HL-60 (cell line): ENCODE measurements at regions not wholly inside any gene's neighbourhood (a gene's known extent, or its start where the extent isn't known, plus 50 kb on each side); places are given as distances from the start of the nearest gene placed in this dataset.

Experiments
- DNase-seq, 2 experiments: peaks; one replicate each; pipeline ENCODE4 v3.0.0-alpha.2; 2010 to 2020; ENCODE audit warnings: low read depth in 1 of 2, low spot score in 1 of 2
- H3K27ac ChIP-seq: fragments of 250-450 bp; sonication (Bioruptor Pico); replicated peaks from 2 replicates; pipeline ENCODE4 v1.5.1; 2020; ENCODE audit warnings: mild to moderate bottlenecking, moderate library complexity
- H3K27me3 ChIP-seq: fragments of 250-450 bp; sonication (Bioruptor Pico); 2 replicates; pipeline ENCODE4 v1.5.1; 2021; ENCODE audit warnings: mild to moderate bottlenecking, moderate library complexity; ENCODE audit not compliant: insufficient read depth, poor library complexity, severe bottlenecking
- H3K4me3 ChIP-seq: replicated peaks from 2 replicates; pipeline ENCODE4 v1.5.1; 2011; ENCODE audit warnings: mild to moderate bottlenecking, control low read depth, low read length; ENCODE audit not compliant: insufficient read depth
- CTCF ChIP-seq: IDR thresholded peaks from one replicate; pipeline ENCODE4 v1.5.1; 2011; ENCODE audit warnings: low read length, control low read depth, inconsistent platforms; ENCODE audit not compliant: insufficient read depth
- GABPA ChIP-seq: IDR thresholded peaks from 2 replicates; pipeline ENCODE4 v1.6.1; 2012; ENCODE audit warnings: low read depth
- POLR2AphosphoS5 ChIP-seq: IDR thresholded peaks from 2 replicates; pipeline ENCODE4 v1.6.1; 2012; ENCODE audit warnings: low read depth
- SPI1 ChIP-seq: IDR thresholded peaks from 2 replicates; pipeline ENCODE4 v1.6.1; 2012; ENCODE audit warnings: low read depth, mild to moderate bottlenecking, borderline replicate concordance
- TF ChIP-seq, protein P1 (sequence below): IDR thresholded peaks from 2 replicates; pipeline ENCODE4 v1.6.1; 2012; ENCODE audit warnings: low read depth; ENCODE audit not compliant: insufficient replicate concordance

- no peak for TF ChIP-seq CTCF
- no peak for TF ChIP-seq POLR2AphosphoS5
- TF ChIP-seq, protein P1, sequence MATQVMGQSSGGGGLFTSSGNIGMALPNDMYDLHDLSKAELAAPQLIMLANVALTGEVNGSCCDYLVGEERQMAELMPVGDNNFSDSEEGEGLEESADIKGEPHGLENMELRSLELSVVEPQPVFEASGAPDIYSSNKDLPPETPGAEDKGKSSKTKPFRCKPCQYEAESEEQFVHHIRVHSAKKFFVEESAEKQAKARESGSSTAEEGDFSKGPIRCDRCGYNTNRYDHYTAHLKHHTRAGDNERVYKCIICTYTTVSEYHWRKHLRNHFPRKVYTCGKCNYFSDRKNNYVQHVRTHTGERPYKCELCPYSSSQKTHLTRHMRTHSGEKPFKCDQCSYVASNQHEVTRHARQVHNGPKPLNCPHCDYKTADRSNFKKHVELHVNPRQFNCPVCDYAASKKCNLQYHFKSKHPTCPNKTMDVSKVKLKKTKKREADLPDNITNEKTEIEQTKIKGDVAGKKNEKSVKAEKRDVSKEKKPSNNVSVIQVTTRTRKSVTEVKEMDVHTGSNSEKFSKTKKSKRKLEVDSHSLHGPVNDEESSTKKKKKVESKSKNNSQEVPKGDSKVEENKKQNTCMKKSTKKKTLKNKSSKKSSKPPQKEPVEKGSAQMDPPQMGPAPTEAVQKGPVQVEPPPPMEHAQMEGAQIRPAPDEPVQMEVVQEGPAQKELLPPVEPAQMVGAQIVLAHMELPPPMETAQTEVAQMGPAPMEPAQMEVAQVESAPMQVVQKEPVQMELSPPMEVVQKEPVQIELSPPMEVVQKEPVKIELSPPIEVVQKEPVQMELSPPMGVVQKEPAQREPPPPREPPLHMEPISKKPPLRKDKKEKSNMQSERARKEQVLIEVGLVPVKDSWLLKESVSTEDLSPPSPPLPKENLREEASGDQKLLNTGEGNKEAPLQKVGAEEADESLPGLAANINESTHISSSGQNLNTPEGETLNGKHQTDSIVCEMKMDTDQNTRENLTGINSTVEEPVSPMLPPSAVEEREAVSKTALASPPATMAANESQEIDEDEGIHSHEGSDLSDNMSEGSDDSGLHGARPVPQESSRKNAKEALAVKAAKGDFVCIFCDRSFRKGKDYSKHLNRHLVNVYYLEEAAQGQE, result no peak
- no peak for TF ChIP-seq SPI1
- no peak for TF ChIP-seq GABPA
- no peak for DNase-seq
These were observed 406.3 kb upstream of the BCHE start for GRCh38 chr3:166243511-166243910.

DNA sequence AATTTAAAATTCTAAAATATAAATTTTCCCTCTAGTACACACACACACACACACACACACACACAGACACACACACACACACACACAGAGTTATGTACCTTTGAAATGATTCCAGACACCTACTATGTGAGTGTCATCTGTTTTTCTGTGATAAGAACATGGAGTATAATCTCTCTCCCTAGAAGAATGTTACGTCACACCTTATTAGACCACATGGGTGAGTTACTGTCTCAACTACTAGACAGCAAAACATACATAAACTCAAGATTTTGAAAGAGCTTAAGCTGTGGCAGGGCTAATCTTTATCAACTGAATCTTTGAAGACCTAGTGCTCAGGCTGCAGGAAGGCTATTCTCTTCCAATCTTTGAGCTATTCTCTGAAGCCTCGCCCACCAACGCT lies 385.9 kb upstream of the BCHE start:
- no peak for DNase-seq

More at GRCh38 chr3:166243511-166243910, 406.3 kb upstream of the BCHE start:
- Histone ChIP-seq H3K27ac (no peak overlapping the region), H3K27me3 (no peaks in the 10 kb centered on the region), H3K4me3 (no peak overlapping the region)

GRCh38 chr3:166211451-166211850 lies 374.2 kb upstream of the BCHE start:
- no peak overlapping the region for H3K27ac ChIP-seq
- TF ChIP-seq, protein P1, result no peak
- TF ChIP-seq CTCF, result no peak
- TF ChIP-seq GABPA, result no peak
- TF ChIP-seq SPI1, result no peak
- TF ChIP-seq POLR2AphosphoS5, result no peak
- no peaks in the 10 kb centered on the region for H3K27me3 ChIP-seq
- DNase-seq, result no peak
- no peak overlapping the region for H3K4me3 ChIP-seq

More for the DNA sequence above, 385.9 kb upstream of the BCHE start:
- no peak overlapping the region for H3K27ac ChIP-seq
- no peaks in the 10 kb centered on the region for H3K27me3 ChIP-seq
- H3K4me3 ChIP-seq, result no peak overlapping the region
- TF ChIP-seq CTCF (no peak), POLR2AphosphoS5 (no peak), GABPA (no peak), SPI1 (no peak)
- TF ChIP-seq, protein P1, result no peak
